ENCODE measurements at regions not wholly inside any gene's neighbourhood (a gene's known extent, or its start where the extent isn't known, plus 50 kb on each side); places are given as distances from the start of the nearest gene placed in this dataset.

- TF ChIP-seq ZNF318 (IDR thresholded peaks at IDR 0.05; ENCODE audit: borderline replicate concordance in 1 of 2, low read depth in 1 of 2): 0 out of 4 replicates have a peak, but pooled peaks of 1 of the 2 experiments have one; percentile 44
- no peak for TF ChIP-seq ZNF121 (CRISPR knock-in tag; conservative IDR thresholded peaks at IDR 0.05)
- peak; percentile 65 for TF ChIP-seq TAF9B (IDR thresholded peaks at IDR 0.05; ENCODE audit: partially characterized antibody)
- 0 out of 2 replicates have a peak, but pooled peaks have one; percentile 7 for TF ChIP-seq NCOR1 (IDR thresholded peaks at IDR 0.05)
- peak; percentile 53 for TF ChIP-seq CBFA2T3 (IDR thresholded peaks at IDR 0.05)
- TF ChIP-seq CUX1 (CRISPR knock-in tag; IDR thresholded peaks at IDR 0.05): peak; percentile 15; the same call in 1 of the 2 replicates
- TF ChIP-seq ZNF140 (CRISPR knock-in tag; IDR thresholded peaks at IDR 0.05): no peak
- no peak for TF ChIP-seq MYNN (IDR thresholded peaks at IDR 0.05)
- no peak for TF ChIP-seq MYNN (CRISPR knock-in tag; IDR thresholded peaks at IDR 0.05)
- peak; percentile 60 for TF ChIP-seq ARID1B (IDR thresholded peaks at IDR 0.05)
- peak; percentile 66 for TF ChIP-seq HMBOX1 (IDR thresholded peaks at IDR 0.05)
Observed at GRCh38 chr6:106858653-106859092, 115.9 kb downstream of the CD24 start (continued).

Measured in K562 (cell line).